Activated T-helper 2 cell treated with anti-CD3 and anti-CD28 coated beads, Interferon-gamma antibody, Interleukin-2, Interleukin-4, amounts not matched to agents 10 μg/mL and 5 μg/mL and 100 μg/mL, durations not matched to agents 14 hours and 24 hours and 36 hours (primary cell): ENCODE measurements at regions not wholly inside any gene's neighbourhood (a gene's known extent, or its start where the extent isn't known, plus 50 kb on each side); places are given as distances from the start of the nearest gene placed in this dataset.

Experiments used
- DNase-seq: peaks from one replicate; pipeline ENCODE4 v3.0.0; 2021; ENCODE audit warnings: low spot score
- H3K27ac Mint-ChIP-seq: one replicate; pipeline ENCODE4 v1.8.0; 2021; ENCODE audit warnings: mixed read lengths
- H3K27me3 Mint-ChIP-seq: one replicate; pipeline ENCODE4 v1.8.0; 2021; ENCODE audit warnings: low read depth, mixed read lengths
- H3K36me3 Mint-ChIP-seq: one replicate; pipeline ENCODE4 v1.8.0; 2021; ENCODE audit warnings: low read depth, mixed read lengths
- H3K4me1 Mint-ChIP-seq: one replicate; pipeline ENCODE4 v1.8.0; 2021; ENCODE audit warnings: low read depth, mixed read lengths
- H3K4me3 Mint-ChIP-seq: one replicate; pipeline ENCODE4 v1.8.0; 2021; ENCODE audit warnings: low read depth, mild to moderate bottlenecking, moderate library complexity, mixed read lengths
- H3K9me3 Mint-ChIP-seq: one replicate; pipeline ENCODE4 v1.8.0; 2021; ENCODE audit warnings: mixed read lengths
- intact Hi-C: fragments of 100-400 bp; cut with micrococcal nuclease; formaldehyde crosslinking; loops from one replicate; pipeline ENCODE4 v1.15.1; 2023

DNA sequence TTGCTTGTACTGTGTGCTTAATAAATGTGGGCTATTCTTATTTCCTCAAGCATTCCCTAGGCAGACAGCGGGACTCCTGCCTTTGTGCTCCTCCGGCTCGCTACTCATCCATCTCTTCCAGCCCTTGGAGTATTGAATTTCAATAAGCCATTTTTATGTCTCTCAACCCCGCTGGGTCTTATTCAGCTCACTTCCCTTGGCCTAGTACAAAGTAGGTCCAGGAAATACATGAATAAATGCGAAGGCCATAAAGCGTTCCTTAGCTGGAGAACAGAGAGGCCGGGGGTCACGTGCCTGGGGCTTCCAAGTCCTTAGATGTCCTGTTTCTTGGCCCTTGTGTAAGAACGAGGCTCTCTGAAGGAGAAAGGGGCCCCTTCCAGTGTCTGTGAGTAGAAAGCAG lies 236.7 kb upstream of the ASIC2 start:
- Mint-ChIP-seq H3K9me3 (no peaks in the 10 kb centered on the region), H3K36me3 (no peaks in the 10 kb centered on the region), H3K4me1 (no peaks in the 10 kb centered on the region), H3K27me3 (no peaks in the 10 kb centered on the region), H3K4me3 (no peak overlapping the region), H3K27ac (no peak overlapping the region)
- DNase-seq = no peak
- intact Hi-C loops = no loop called here

DNA sequence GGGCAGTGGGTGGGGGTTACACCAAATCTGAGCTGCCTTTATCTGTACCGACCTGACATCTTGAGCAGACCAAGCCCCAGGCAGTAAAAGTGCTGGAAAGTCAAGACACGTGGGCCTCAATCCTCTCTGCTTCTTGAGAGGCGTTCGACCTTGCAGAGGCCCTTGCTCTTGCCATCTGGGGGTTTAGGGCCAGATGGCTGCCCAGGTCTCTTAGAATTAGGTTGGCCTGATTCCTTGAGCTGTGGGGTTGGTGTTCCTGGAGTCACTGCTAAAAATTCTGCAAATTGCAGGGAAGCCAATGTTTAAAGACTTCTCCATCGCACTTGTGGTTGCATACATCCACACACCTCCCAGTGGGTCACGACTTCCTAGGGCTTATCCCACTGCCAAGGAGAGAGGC lies 238.2 kb upstream of the ASIC2 start:
- Mint-ChIP-seq H3K4me1 (no peaks in the 10 kb centered on the region), H3K27me3 (no peaks in the 10 kb centered on the region), H3K27ac (no peak overlapping the region), H3K9me3 (no peaks in the 10 kb centered on the region), H3K36me3 (no peaks in the 10 kb centered on the region), H3K4me3 (no peak overlapping the region)
- no peak for DNase-seq
- intact Hi-C loops = no loop called here

DNA sequence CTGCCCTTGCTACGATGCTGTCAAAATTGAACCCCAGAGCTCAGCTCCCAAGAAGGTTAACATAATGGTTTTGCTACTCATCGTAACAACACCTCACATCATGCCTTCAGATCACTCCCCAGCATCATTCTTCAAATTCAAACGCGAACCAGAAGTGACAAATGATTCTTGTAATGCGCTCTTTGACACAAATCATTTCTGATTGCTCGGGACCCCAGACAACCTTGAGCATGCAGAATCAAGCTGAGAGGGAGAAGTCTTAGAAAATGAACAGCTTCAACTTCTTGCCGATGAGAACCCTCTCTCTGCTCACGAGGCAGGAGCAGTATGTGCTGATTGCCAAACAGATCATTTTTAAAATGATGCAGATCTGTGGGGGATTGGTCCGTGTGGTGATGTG lies 241.0 kb upstream of the ASIC2 start:
- intact Hi-C loops = no loop called here
- no peaks in the 10 kb centered on the region for H3K4me1 Mint-ChIP-seq
- H3K4me3 Mint-ChIP-seq = no peak overlapping the region
- no peaks in the 10 kb centered on the region for H3K27me3 Mint-ChIP-seq
- no peak for DNase-seq
- H3K27ac Mint-ChIP-seq = no peak overlapping the region
- no peaks in the 10 kb centered on the region for H3K9me3 Mint-ChIP-seq
- H3K36me3 Mint-ChIP-seq = no peaks in the 10 kb centered on the region

DNA sequence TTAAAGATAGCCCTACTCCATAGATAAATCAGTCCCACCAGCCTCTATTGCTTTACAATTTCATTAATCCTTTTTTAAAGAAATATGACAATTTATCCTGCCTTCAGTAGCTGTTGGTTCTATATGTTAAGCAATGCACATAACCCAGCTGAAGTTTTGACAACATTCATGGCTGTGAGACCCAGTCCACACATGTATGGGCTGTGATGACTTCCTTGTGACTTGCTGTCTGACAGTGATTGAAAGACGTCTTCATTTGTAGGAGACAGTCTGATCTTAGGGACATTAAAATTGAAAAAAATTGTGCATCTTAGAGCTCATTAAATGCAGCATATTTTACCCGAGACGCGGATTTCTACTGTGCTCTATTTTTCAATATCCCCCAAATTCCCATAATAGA lies 252.0 kb upstream of the ASIC2 start:
- Mint-ChIP-seq H3K4me1 (no peaks in the 10 kb centered on the region), H3K27me3 (no peaks in the 10 kb centered on the region), H3K27ac (no peak overlapping the region), H3K36me3 (no peaks in the 10 kb centered on the region), H3K4me3 (no peak overlapping the region), H3K9me3 (no peaks in the 10 kb centered on the region)
- intact Hi-C loops = no loop called here
- no peak for DNase-seq

DNA sequence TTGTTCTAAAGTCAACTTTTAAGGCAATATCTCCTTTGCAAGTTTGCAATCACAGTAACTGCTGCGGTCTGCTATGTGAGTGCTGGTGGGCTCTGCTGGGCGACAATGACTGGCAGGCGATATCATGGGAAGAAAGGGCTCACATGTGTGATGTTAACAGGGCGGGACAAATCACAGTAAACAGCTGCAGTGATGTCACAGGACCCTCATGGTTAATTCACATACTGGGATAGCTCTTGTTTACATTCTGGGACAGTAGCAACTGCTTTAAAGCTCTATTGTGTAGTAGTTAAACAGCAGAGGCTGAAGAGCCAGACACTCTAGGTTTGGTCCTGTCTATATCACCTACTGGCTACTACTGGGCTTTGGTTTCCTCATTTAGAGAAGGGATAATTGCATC lies 257.2 kb upstream of the ASIC2 start:
- H3K27ac Mint-ChIP-seq = no peak overlapping the region
- H3K36me3 Mint-ChIP-seq = no peaks in the 10 kb centered on the region
- H3K4me1 Mint-ChIP-seq = no peaks in the 10 kb centered on the region
- no peaks in the 10 kb centered on the region for H3K27me3 Mint-ChIP-seq
- intact Hi-C loops = no loop called here
- DNase-seq = no peak
- H3K4me3 Mint-ChIP-seq = no peak overlapping the region
- no peaks in the 10 kb centered on the region for H3K9me3 Mint-ChIP-seq

DNA sequence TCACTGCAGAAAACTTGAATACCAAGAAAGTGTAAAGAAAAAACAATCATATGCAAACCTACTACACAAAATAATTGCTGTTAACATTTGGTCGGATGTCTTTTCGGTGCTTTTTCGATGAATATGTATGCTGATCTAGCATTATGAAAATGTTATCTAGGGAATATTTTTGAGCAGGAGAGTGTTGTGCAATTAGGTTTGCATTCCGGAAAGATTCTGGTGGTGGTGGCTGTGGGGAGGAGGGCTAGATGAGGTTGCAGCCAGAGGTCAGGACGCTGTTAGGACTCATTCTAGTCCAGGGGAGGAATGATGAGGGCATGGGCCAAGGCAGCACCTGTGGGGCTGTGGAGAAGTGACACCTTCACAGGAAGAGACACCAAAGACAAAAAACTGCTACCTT lies 258.0 kb upstream of the ASIC2 start:
- H3K9me3 Mint-ChIP-seq = no peaks in the 10 kb centered on the region
- intact Hi-C loops = no loop called here
- H3K27me3 Mint-ChIP-seq = no peaks in the 10 kb centered on the region
- no peak overlapping the region for H3K27ac Mint-ChIP-seq
- no peaks in the 10 kb centered on the region for H3K4me1 Mint-ChIP-seq
- no peaks in the 10 kb centered on the region for H3K36me3 Mint-ChIP-seq
- H3K4me3 Mint-ChIP-seq = no peak overlapping the region
- DNase-seq = no peak

DNA sequence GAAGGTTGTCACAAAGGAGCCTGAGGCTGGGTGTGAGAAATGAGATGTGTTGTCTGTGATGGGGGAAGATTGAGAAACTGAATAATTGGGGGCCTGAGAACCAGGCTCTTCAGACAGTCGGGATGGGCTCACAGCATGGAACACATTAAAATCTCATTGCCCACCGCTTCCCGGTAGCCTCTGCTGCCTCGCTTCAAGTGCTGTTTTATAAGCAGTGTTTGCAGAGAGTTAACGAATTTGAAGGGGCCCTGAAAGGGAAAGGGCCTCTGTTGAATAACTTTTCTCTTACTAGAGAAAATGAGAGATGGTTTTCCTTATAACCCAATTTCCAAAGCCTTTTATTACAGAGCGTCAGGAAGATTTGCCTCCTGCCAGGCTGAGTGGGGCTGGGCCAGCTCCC lies 258.8 kb upstream of the ASIC2 start:
- DNase-seq = no peak
- Mint-ChIP-seq H3K4me3 (no peak overlapping the region), H3K27ac (no peak overlapping the region), H3K9me3 (no peaks in the 10 kb centered on the region), H3K27me3 (no peaks in the 10 kb centered on the region), H3K4me1 (no peaks in the 10 kb centered on the region), H3K36me3 (no peaks in the 10 kb centered on the region)
- intact Hi-C loops = no loop called here

DNA sequence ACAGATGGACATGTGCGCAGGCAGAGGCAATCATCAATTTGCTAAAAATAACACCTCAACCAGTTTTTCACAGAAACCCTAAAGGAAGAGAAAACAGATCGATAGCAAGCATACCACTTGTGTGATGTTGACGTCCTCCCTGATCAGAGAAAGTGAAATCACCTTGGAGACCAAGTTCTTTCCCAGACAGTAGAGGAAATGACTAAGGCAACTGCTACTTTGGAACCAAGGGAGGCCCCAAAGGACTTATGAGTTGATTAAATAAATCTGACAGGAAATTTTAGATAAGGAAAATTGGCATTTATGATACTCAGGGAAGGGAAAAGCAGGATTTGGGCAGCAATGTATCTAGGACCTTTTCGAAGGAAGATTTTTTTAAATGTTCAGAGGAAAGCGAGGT lies 267.1 kb upstream of the ASIC2 start:
- no peak overlapping the region for H3K4me3 Mint-ChIP-seq
- H3K27ac Mint-ChIP-seq = no peak overlapping the region
- H3K9me3 Mint-ChIP-seq = no peaks in the 10 kb centered on the region
- H3K27me3 Mint-ChIP-seq = no peaks in the 10 kb centered on the region
- H3K36me3 Mint-ChIP-seq = no peaks in the 10 kb centered on the region
- no peak for DNase-seq
- no peaks in the 10 kb centered on the region for H3K4me1 Mint-ChIP-seq
- intact Hi-C loops = no loop called here

DNA sequence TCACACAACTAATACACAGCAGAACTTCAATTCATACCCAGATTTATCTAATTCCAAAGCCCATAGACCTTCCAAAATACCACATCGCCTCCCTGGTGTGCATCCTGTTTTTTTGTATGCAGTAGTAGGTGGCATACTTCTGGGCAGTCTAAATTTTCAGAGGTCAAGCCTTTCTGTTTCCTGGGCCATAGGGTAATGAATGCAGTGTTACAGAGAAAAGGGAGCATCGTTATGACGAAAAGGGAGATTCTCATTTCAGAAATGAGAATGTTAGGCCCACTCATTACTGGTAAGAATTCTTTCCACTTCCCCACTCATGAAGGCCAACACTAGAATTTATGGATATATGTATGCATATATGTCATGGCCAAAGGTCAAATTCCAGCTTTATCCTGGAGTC lies 267.8 kb upstream of the ASIC2 start:
- no peaks in the 10 kb centered on the region for H3K9me3 Mint-ChIP-seq
- H3K4me3 Mint-ChIP-seq = no peak overlapping the region
- no peaks in the 10 kb centered on the region for H3K36me3 Mint-ChIP-seq
- intact Hi-C loops = no loop called here
- DNase-seq = no peak
- no peaks in the 10 kb centered on the region for H3K4me1 Mint-ChIP-seq
- H3K27ac Mint-ChIP-seq = no peak overlapping the region
- no peaks in the 10 kb centered on the region for H3K27me3 Mint-ChIP-seq

DNA sequence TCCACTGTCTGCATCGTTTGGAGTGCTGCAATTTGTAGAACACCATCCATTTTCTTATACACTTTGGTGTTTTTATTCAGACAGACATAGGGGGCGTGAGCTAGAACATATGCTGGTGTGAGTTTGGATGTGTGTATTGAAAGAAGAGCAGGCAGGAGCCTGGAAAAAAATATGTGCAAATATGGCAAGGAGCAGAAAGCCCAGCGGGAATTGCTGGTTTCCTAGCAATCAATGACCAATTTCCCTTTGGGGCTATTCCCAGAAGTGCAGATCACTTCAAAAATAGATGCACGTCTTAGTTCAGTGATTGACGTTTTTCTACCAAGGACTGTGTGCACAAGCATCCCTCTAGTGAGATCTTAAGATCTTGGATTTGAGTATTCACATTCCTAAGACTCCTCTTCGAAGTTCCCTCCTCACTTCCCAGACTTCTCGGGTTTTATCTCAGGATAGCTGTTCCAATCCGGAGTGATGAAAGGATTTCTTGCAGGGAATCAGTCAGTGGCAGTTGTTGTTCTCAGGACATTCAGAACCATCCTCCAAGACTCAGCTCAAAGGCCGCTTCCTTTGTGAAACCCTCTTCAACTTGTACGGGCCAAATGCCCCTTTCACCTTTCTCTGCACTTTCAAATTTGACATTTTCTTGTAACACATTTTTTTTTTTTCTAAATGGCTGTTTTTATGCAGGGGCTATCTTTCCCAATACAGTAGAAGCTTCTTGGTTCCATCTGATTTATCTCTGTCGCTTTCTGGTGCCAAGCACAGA lies 268.7 kb upstream of the ASIC2 start:
- no peaks in the 10 kb centered on the region for H3K27me3 Mint-ChIP-seq
- no peaks in the 10 kb centered on the region for H3K9me3 Mint-ChIP-seq
- H3K4me3 Mint-ChIP-seq = no peak overlapping the region
- intact Hi-C loops = no loop called here
- no peaks in the 10 kb centered on the region for H3K36me3 Mint-ChIP-seq
- H3K27ac Mint-ChIP-seq = no peak overlapping the region
- DNase-seq = no peak
- H3K4me1 Mint-ChIP-seq = no peaks in the 10 kb centered on the region

DNA sequence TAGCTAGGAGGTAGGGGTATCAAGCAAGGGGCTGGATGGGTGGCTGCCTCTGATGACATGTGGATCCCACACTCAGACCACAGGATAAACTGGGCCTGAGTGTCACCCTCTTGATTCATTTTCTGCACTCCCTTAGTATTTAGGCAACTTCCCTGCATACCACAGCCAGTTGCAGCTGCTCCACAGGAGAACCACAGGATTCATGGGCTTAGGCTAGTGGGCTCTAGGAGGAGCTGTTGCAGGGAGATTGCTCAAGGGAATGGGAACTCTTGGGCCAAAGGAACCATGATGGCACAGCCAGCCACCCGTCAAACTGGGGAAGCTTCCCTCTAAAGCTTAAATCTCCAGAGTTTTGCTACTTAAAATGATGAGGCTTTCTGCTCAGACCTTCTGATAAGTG lies 269.7 kb upstream of the ASIC2 start:
- H3K4me1 Mint-ChIP-seq = no peaks in the 10 kb centered on the region
- no peaks in the 10 kb centered on the region for H3K36me3 Mint-ChIP-seq
- H3K27me3 Mint-ChIP-seq = no peaks in the 10 kb centered on the region
- DNase-seq = no peak
- no peak overlapping the region for H3K4me3 Mint-ChIP-seq
- no peaks in the 10 kb centered on the region for H3K9me3 Mint-ChIP-seq
- H3K27ac Mint-ChIP-seq = no peak overlapping the region
- intact Hi-C loops = no loop called here

DNA sequence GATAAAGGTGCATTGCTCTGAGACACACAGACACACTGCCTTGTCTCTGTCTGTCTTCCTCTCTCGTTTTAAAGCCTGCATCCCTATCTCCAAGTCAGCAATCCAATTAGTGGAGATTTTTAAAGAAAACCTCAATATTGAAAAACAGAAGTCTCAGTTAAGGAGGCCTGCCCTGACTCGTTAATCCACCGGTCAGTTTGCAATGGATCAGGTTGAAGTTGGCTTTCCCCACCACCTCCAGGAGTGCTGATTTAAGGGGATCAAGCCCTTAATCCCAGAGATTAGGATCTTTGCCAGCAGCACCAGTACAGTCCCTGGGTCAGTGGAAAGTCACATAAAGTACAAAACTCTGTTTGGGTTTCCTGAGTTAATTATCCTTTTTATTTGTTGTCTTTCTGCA lies 271.1 kb upstream of the ASIC2 start:
- Mint-ChIP-seq H3K36me3 (no peaks in the 10 kb centered on the region), H3K9me3 (no peaks in the 10 kb centered on the region), H3K4me3 (no peak overlapping the region), H3K4me1 (no peaks in the 10 kb centered on the region), H3K27me3 (no peaks in the 10 kb centered on the region), H3K27ac (no peak overlapping the region)
- intact Hi-C loops = no loop called here
- no peak for DNase-seq

DNA sequence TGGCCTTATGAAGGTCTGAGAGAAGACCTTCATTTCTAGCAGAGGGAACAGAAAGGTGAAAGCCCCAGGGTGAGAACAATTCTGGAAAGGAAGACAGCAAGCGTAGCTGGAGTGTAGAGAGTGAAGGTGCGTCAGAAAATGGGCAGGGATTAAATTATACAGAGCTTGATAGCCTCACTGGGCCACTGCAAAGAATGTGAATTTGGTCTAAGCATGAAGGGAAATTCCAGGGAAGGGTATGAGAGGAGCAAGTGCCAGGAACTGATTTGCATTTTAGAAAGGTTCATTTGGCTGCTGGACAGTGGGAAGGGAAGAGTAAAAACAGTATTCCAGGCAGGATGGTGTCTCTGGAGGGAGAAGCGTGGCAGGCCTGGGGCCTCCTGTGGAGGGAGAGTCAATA lies 274.1 kb upstream of the ASIC2 start:
- no peak for DNase-seq
- H3K4me1 Mint-ChIP-seq = no peaks in the 10 kb centered on the region
- H3K9me3 Mint-ChIP-seq = no peaks in the 10 kb centered on the region
- no peak overlapping the region for H3K4me3 Mint-ChIP-seq
- H3K36me3 Mint-ChIP-seq = no peaks in the 10 kb centered on the region
- H3K27me3 Mint-ChIP-seq = peaks cover 2% of the 10 kb centered on the region
- intact Hi-C loops = no loop called here
- no peak overlapping the region for H3K27ac Mint-ChIP-seq

DNA sequence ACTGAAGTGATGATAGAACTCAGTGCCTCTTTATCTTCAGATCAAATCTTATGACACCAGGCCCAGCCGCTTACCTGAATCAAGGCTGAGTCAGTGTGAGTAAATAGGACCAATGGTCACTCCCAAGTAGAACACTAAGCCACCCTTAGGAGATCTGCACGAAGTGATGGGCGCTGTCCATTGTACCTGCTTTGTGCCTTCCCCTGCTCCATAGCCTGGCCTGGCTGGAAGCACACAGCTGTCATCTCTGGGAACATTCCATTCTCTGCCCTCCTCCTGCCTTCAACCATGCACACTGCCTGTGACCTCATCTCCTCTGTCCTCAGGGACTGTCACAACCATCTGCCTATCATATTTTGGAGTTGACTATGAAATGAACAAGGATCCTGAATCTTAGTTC lies 279.5 kb upstream of the ASIC2 start:
- Mint-ChIP-seq H3K4me1 (no peaks in the 10 kb centered on the region), H3K27ac (no peak overlapping the region), H3K36me3 (no peaks in the 10 kb centered on the region), H3K27me3 (peaks cover 2% of the 10 kb centered on the region), H3K4me3 (no peak overlapping the region), H3K9me3 (no peaks in the 10 kb centered on the region)
- intact Hi-C loops = no loop called here
- DNase-seq = no peak
